Endothelial cell of umbilical vein (primary cell): ENCODE measurements at regions not wholly inside any gene's neighbourhood (a gene's known extent, or its start where the extent isn't known, plus 50 kb on each side); places are given as distances from the start of the nearest gene placed in this dataset.

ENCODE experiments used
- BruUV-seq: library from RNA; stranded (reverse); fragments of 400-500 nt; replicated peaks from 2 replicates; lab custom pipeline; 2021; lab: Mats Ljungman, UMichigan
- CTCF ChIA-PET: fragments of 300-600, 350-600 bp; sonication (Branson Sonifier 250); formaldehyde crosslinking; loops from one replicate; lab custom pipeline; 2021; ENCODE audit warnings: antibody characterized with exemption, inconsistent platforms; lab: Charles Lee
- POLR2A ChIA-PET: fragments of 300-600, 350-600 bp; sonication (Branson Sonifier 250); formaldehyde crosslinking; loops from one replicate; lab custom pipeline; 2021; ENCODE audit warnings: antibody characterized with exemption, inconsistent platforms; lab: Charles Lee
- DNase-seq: peaks from one replicate; pipeline ENCODE4 v3.0.0-alpha.2; 2011; ENCODE audit warnings: low read depth, low spot score
- FAIRE-seq: peaks from 2 replicates; lab custom pipeline; 2011; peaks lifted over from hg19 to GRCh38; lab: Jason Lieb, UNC
- H2AFZ ChIP-seq: 2 replicates; pipeline ENCODE4 v1.6.0; 2012; ENCODE audit warnings: low read depth, low read length, control low read depth, inconsistent platforms
- H3K27ac ChIP-seq: 2 replicates; pipeline ENCODE4 v1.5.1; 2011; ENCODE audit warnings: low read depth, mild to moderate bottlenecking, control low read depth, low read length, moderate library complexity; ENCODE audit not compliant: insufficient read depth
- H3K27me3 ChIP-seq, 2 experiments: 2 replicates each; pipeline versions ENCODE4 v1.6.0 to v1.6.1; 2011; ENCODE audit warnings: low read length in 2 of 2, mixed read lengths in 1 of 2; ENCODE audit not compliant: control insufficient read depth in 2 of 2, insufficient read depth in 2 of 2
- H3K36me3 ChIP-seq, 2 experiments: 2 replicates in 1 of 2; 3 replicates in 1 of 2; pipeline ENCODE4 v1.5.1; 2011; ENCODE audit warnings: low read length in 2 of 2, mild to moderate bottlenecking in 1 of 2, moderate library complexity in 1 of 2; ENCODE audit not compliant: control insufficient read depth in 2 of 2, insufficient read depth in 2 of 2; ENCODE audit errors: extremely low read depth in 1 of 2
- H3K4me1 ChIP-seq: 3 replicates; pipeline ENCODE4 v1.5.1; 2011; ENCODE audit warnings: mild to moderate bottlenecking, low read length; ENCODE audit not compliant: control insufficient read depth, insufficient read depth; ENCODE audit errors: extremely low read depth
- H3K4me2 ChIP-seq: 2 replicates; pipeline ENCODE4 v1.6.1; 2011; ENCODE audit warnings: low read length, control low read depth, mixed read lengths; ENCODE audit not compliant: insufficient read depth
- H3K4me3 ChIP-seq, 3 experiments: fragments of 200-600 bp in 1 of 3; sonication (generic), shearing (Covaris generic) in 1 of 3; replicated peaks in 1 of 3; 2 replicates each; pipeline ENCODE4 v1.5.1; 2011 to 2016; ENCODE audit warnings: control low read depth in 3 of 3, low read length in 3 of 3, mild to moderate bottlenecking in 2 of 3, inconsistent platforms in 1 of 3, low read depth in 1 of 3, moderate library complexity in 1 of 3; ENCODE audit not compliant: insufficient read depth in 1 of 3
- H3K79me2 ChIP-seq: 2 replicates; pipeline ENCODE4 v1.6.0; 2012; ENCODE audit warnings: low read length, inconsistent platforms; ENCODE audit not compliant: control insufficient read depth, insufficient read depth
- H3K9ac ChIP-seq: replicated peaks from 2 replicates; pipeline ENCODE3; 2011; ENCODE audit warnings: low read length, control low read depth; ENCODE audit not compliant: insufficient read depth; ENCODE audit errors: extremely low read depth
- H3K9me1 ChIP-seq: replicated peaks from 3 replicates; pipeline ENCODE4 v1.6.0; 2011; ENCODE audit warnings: mild to moderate bottlenecking, low read length; ENCODE audit not compliant: control insufficient read depth, insufficient read depth; ENCODE audit errors: extremely low read depth
- H3K9me3 ChIP-seq: replicated peaks from 2 replicates; pipeline ENCODE4 v1.5.1; 2012; ENCODE audit warnings: low read length, inconsistent platforms; ENCODE audit not compliant: control insufficient read depth, insufficient read depth
- H4K20me1 ChIP-seq: replicated peaks from 2 replicates; pipeline ENCODE3; 2011; ENCODE audit warnings: mild to moderate bottlenecking, low read length; ENCODE audit not compliant: control insufficient read depth, insufficient read depth; ENCODE audit errors: extremely low read depth
- CTCF ChIP-seq, 2 donors: IDR thresholded peaks; 1 replicate in 1 of 2; 2 replicates in 1 of 2; pipeline ENCODE4 v1.5.1; 2011; ENCODE audit warnings: low read length in 2 of 2, mild to moderate bottlenecking in 2 of 2, moderate library complexity in 2 of 2, control low read depth in 1 of 2, inconsistent platforms in 1 of 2, low read depth in 1 of 2; ENCODE audit not compliant: insufficient read depth in 1 of 2; ENCODE audit errors: extremely low read depth in 1 of 2
- EZH2 ChIP-seq: IDR thresholded peaks from 2 replicates; pipeline ENCODE4 v1.6.1; 2012; ENCODE audit warnings: borderline replicate concordance, low read depth, mild to moderate bottlenecking, moderate library complexity, low read length, inconsistent platforms; ENCODE audit not compliant: severe bottlenecking
- FOS ChIP-seq: IDR thresholded peaks from 2 replicates; pipeline ENCODE4 v1.6.1; 2011; ENCODE audit warnings: mild to moderate bottlenecking, low read length, moderate library complexity, borderline replicate concordance; ENCODE audit not compliant: insufficient read depth
- GATA2 ChIP-seq: IDR thresholded peaks from 2 replicates; pipeline ENCODE4 v1.7.0; 2011; ENCODE audit warnings: low read depth, mild to moderate bottlenecking, moderate library complexity, mixed read lengths, low read length; ENCODE audit not compliant: insufficient read length, insufficient read depth
- JUN ChIP-seq: IDR thresholded peaks from 2 replicates; pipeline ENCODE4 v1.6.1; 2011; ENCODE audit warnings: borderline replicate concordance, low read depth; ENCODE audit not compliant: insufficient read length, insufficient read depth
- MYC ChIP-seq: IDR thresholded peaks from one replicate; pipeline ENCODE4 v1.6.1; 2011; ENCODE audit warnings: mild to moderate bottlenecking, low read depth, low read length
- POLR2A ChIP-seq: IDR thresholded peaks from 2 replicates; pipeline ENCODE4 v1.6.1; 2012; ENCODE audit warnings: low read depth, mild to moderate bottlenecking, control low read depth, low read length
- POLR2AphosphoS5 ChIP-seq: IDR thresholded peaks from 2 replicates; pipeline ENCODE4 v1.6.1; 2012; ENCODE audit warnings: low read depth, mild to moderate bottlenecking, control low read depth, low read length, moderate library complexity; ENCODE audit not compliant: insufficient read depth
- dilution Hi-C: fragments of 300-500 bp; cut with MboI; formaldehyde crosslinking; loops from one replicate; pipeline ENCODE4 v1.15.0; 2019; ENCODE audit warnings: low sequenced_read_pairs; ENCODE audit not compliant: extremely low pct_ligation_motif_present
- intact Hi-C: fragments of 100-400 bp; cut with micrococcal nuclease; formaldehyde crosslinking; loops from one replicate; pipeline ENCODE4 v1.10.0; 2022

- H3K9me3 ChIP-seq: no peaks in the 10 kb centered on the region
- H3K4me2 ChIP-seq: no peak overlapping the region
- no peak overlapping the region for H3K27ac ChIP-seq
- H3K9me1 ChIP-seq: no peaks in the 10 kb centered on the region
- dilution Hi-C loops (no loop called here), intact Hi-C loops (no loop called here)
- no peak overlapping the region for H2AFZ ChIP-seq
- FAIRE-seq: no peak
- no peaks in the 10 kb centered on the region for H3K79me2 ChIP-seq
- H3K9ac ChIP-seq: no peak overlapping the region
- no peaks in the 10 kb centered on the region for H3K27me3 ChIP-seq
- TF ChIP-seq POLR2AphosphoS5: no peak
- TF ChIP-seq CTCF (IDR thresholded peaks at IDR 0.05; ENCODE audit: extremely low read depth in 1 of 2, insufficient read depth in 1 of 2, low read depth in 1 of 2, low read length in 2 of 2): no peak
- TF ChIP-seq POLR2A: no peak
- TF ChIP-seq MYC: no peak
- TF ChIP-seq EZH2: no peak
- POLR2A ChIA-PET: interaction anchor here (0.6 kb wide), 1 partner anchor 83 kb away, joined by 3 read pairs; no protein-coding TSS in a partner anchor
- BruUV-seq: no TSS peak
- no peaks in the 10 kb centered on the region for H3K36me3 ChIP-seq
- H3K4me3 ChIP-seq: no peak overlapping the region
- H3K4me1 ChIP-seq: peaks cover 26% of the 10 kb centered on the region
- no peak for DNase-seq
- CTCF ChIA-PET: interaction anchor here (1.0 to 2.0 kb wide), 6 partner anchors 8 to 466 kb away, joined by 3 to 5 read pairs (median 4); no protein-coding TSS in a partner anchor
- no peaks in the 10 kb centered on the region for H4K20me1 ChIP-seq
Measured at GRCh38 chr17:68780596-68780995, 174.6 kb downstream of the ABCA8 start.

- peaks cover 37% of the 10 kb centered on the region for H3K4me1 ChIP-seq
- no peaks in the 10 kb centered on the region for H4K20me1 ChIP-seq
- H3K9me1 ChIP-seq: no peaks in the 10 kb centered on the region
- FAIRE-seq (no peak), DNase-seq (no peak)
- dilution Hi-C loops: no loop called here
- no peaks in the 10 kb centered on the region for H3K27me3 ChIP-seq
- no peak overlapping the region for H3K27ac ChIP-seq
- no peaks in the 10 kb centered on the region for H3K9me3 ChIP-seq
- no peak overlapping the region for H3K9ac ChIP-seq
- TF ChIP-seq CTCF (IDR thresholded peaks at IDR 0.05; ENCODE audit: extremely low read depth in 1 of 2, insufficient read depth in 1 of 2, low read depth in 1 of 2, low read length in 2 of 2) (no peak), POLR2AphosphoS5 (no peak), GATA2 (no peak), MYC (no peak), JUN (no peak), FOS (no peak), EZH2 (no peak)
- BruUV-seq: no TSS peak
- ChIA-PET CTCF (interaction anchor here (1.0 to 4.7 kb wide), 11 partner anchors 10 to 469 kb away, joined by 3 to 40 read pairs (median 4); partner anchors contain the start of gene ABCA8), POLR2A (no interaction called here)
- H3K36me3 ChIP-seq: no peaks in the 10 kb centered on the region
- no peak overlapping the region for H3K4me3 ChIP-seq
- no peak overlapping the region for H2AFZ ChIP-seq
- intact Hi-C loops: loop anchor here (5.0 to 10.0 kb wide), 2 partner anchors 549 to 616 kb away; partner anchors contain the start of gene ABCA5
- no peaks in the 10 kb centered on the region for H3K79me2 ChIP-seq
- no peak overlapping the region for H3K4me2 ChIP-seq
Measured at GRCh38 chr17:68778726-68779125, 176.5 kb downstream of the ABCA8 start.
